ENCODE measurements at regions not wholly inside any gene's neighbourhood (a gene's known extent, or its start where the extent isn't known, plus 50 kb on each side); places are given as distances from the start of the nearest gene placed in this dataset.

- DNase-seq (ENCODE audit: low read depth in 1 of 2, low spot score in 1 of 2), result no peak
Measured at GRCh38 chr3:10555263-10555662, 49.9 kb upstream of the ATP2B2 start.

- DNase-seq (ENCODE audit: low read depth in 1 of 2, low spot score in 1 of 2), result no peak
Measured at GRCh38 chr3:10556312-10556711, 50.9 kb upstream of the ATP2B2 start.

- no peak for DNase-seq (ENCODE audit: low read depth in 1 of 2, low spot score in 1 of 2)
Measured at GRCh38 chr3:10557250-10557649, 51.9 kb upstream of the ATP2B2 start.

- DNase-seq (ENCODE audit: low read depth in 1 of 2, low spot score in 1 of 2), result no peak
Measured at GRCh38 chr3:10557781-10558373, 52.5 kb upstream of the ATP2B2 start.

- DNase-seq (ENCODE audit: low read depth in 1 of 2, low spot score in 1 of 2), result no peak
Measured at GRCh38 chr3:10558736-10559135, 53.4 kb upstream of the ATP2B2 start.

- DNase-seq (ENCODE audit: low read depth in 1 of 2, low spot score in 1 of 2), result no peak
Measured at GRCh38 chr3:10560060-10560861, 54.9 kb upstream of the ATP2B2 start.

GRCh38 chr3:10561162-10561945 lies 56.0 kb upstream of the ATP2B2 start:
- no peak for DNase-seq (ENCODE audit: low read depth in 1 of 2, low spot score in 1 of 2)

GRCh38 chr3:10561946-10562560 lies 56.7 kb upstream of the ATP2B2 start:
- DNase-seq (ENCODE audit: low read depth in 1 of 2, low spot score in 1 of 2), result no peak

GRCh38 chr3:10563396-10563795 lies 58.0 kb upstream of the ATP2B2 start:
- no peak for DNase-seq (ENCODE audit: low read depth in 1 of 2, low spot score in 1 of 2)

- DNase-seq (ENCODE audit: low read depth in 1 of 2, low spot score in 1 of 2), result no peak
Measured at GRCh38 chr3:10565814-10566213, 60.4 kb upstream of the ATP2B2 start.

GRCh38 chr3:10566451-10566850 lies 61.1 kb upstream of the ATP2B2 start:
- DNase-seq (ENCODE audit: low read depth in 1 of 2, low spot score in 1 of 2), result no peak

- DNase-seq (ENCODE audit: low read depth in 1 of 2, low spot score in 1 of 2), result no peak
Measured at GRCh38 chr3:10568549-10568948, 63.2 kb upstream of the ATP2B2 start.

- DNase-seq (ENCODE audit: low read depth in 1 of 2, low spot score in 1 of 2), result no peak
Measured at GRCh38 chr3:10570196-10570946, 65.0 kb upstream of the ATP2B2 start.

GRCh38 chr3:10574101-10574620 lies 68.8 kb upstream of the ATP2B2 start:
- no peak for DNase-seq (ENCODE audit: low read depth in 1 of 2, low spot score in 1 of 2)

- no peak for DNase-seq (ENCODE audit: low read depth in 1 of 2, low spot score in 1 of 2)
Measured at GRCh38 chr3:10575601-10576160, 70.3 kb upstream of the ATP2B2 start.

GRCh38 chr3:10577486-10577885 lies 72.1 kb upstream of the ATP2B2 start:
- DNase-seq (ENCODE audit: low read depth in 1 of 2, low spot score in 1 of 2), result no peak

- no peak for DNase-seq (ENCODE audit: low read depth in 1 of 2, low spot score in 1 of 2)
Measured at GRCh38 chr3:10580426-10580825, 75.0 kb upstream of the ATP2B2 start.

GRCh38 chr3:10581251-10581650 lies 75.9 kb upstream of the ATP2B2 start:
- no peak for DNase-seq (ENCODE audit: low read depth in 1 of 2, low spot score in 1 of 2)

- DNase-seq (ENCODE audit: low read depth in 1 of 2, low spot score in 1 of 2), result no peak
Measured at GRCh38 chr3:10581716-10582115, 76.3 kb upstream of the ATP2B2 start.

GRCh38 chr3:10582733-10583132 lies 77.3 kb upstream of the ATP2B2 start:
- DNase-seq (ENCODE audit: low read depth in 1 of 2, low spot score in 1 of 2), result no peak
